Stimulated activated CD8-positive, alpha-beta memory T cell treated with anti-CD3 and anti-CD28 coated beads, Interleukin-15, amount 100 ng/mL, for 1 hour (primary cell): ENCODE measurements at regions not wholly inside any gene's neighbourhood (a gene's known extent, or its start where the extent isn't known, plus 50 kb on each side); places are given as distances from the start of the nearest gene placed in this dataset.
"Not testable (repeated sequence)": the region's sequence is repeated elsewhere in the genome, so short reads cannot be mapped to it uniquely, and the experiment has no call there.

Source experiments
- DNase-seq: peaks from one replicate; pipeline ENCODE4 v3.0.0-alpha.2; 2020; ENCODE audit warnings: low read depth

DNA sequence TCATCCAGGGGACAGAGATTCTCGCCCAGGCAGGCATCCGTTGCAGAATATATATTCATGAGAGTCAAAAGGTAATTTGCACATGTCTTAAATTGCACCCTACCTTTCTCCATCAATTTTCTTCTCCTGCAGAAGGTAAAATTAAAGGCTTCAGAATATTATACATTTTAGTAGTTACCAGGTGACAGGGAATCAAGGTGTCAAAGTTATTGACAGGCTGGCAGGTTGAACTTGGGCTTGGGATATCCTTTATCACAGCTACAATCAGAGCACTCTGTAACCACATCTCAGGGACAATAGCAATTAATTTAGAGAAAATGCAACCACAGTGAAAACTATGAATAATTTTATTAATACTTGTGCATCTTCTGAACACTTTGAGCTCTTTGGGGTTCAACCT is 66.9 kb upstream of the GSC start:
- DNase-seq, result no peak

DNA sequence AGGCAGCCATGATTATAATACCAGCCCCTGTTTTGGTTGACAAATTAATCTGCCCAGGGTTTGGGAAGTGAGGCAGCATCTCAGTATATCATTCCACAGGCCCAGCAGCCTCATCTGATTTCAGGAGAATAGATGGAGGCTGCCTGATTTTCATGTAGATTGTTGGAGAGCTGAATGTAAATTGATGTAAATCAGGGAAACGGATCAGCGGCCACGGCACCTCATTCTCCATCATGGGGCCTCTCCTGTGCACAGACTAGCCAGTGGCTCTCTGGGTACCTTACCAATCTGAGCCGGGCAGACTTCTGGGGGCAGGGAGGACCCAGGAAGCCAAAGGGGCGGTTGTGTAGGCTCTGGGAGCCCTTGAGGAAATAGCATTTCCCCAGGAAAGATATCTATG is 63.7 kb upstream of the GSC start:
- no peak for DNase-seq

DNA sequence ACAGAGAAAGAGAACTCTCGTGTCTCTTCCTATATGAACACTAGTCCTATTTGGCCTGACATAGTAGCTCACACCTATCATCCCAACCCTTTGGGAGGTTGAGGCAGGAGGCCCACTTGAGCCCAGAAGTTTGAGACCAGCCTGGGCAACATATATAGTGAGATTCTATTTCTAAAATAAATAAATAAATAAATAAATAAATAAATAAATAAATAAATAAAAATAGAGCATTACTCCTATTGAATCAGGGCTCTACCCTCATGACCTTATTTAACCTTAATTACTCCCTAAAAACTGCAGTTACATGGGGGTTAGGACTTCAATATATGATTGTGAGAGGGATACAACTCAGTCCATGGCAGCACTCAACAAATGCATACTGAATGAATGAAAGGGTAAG is 61.2 kb upstream of the GSC start:
- DNase-seq, result no peak

DNA sequence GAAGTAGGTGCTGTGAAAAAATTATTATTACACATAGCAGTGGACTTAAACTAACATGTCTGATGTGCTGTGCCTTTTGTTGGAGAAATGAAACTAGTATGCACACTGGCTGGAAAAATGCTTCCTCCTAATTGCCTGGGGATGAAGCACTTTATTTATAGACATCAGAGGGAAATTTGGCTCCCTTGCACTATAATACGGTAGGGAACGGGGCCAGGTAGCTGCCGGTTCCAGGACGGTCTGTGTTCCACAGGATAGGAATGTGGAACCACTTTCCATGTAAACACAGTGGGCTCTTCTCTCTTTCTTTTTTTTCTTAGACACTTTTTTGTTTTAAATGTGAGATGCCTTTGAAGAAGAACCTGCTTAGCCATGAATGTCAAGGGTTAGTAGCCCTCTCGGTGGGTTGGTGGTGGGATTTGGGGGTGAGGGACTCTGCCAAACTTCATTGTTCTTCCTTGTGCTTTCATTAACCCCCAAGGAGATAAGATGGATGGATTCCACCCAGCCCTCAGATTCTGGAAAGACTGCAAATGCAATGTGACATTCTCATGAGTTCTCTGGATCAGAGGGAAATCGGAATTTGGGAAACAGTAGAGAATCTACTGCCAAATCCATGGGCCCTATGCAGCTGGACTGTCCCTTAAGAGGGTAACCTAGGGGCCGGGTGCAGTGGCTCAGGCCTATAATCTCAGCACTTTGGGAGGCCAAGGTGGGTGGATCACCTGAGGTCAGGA is 58.0 kb upstream of the GSC start:
- no peak for DNase-seq

DNA sequence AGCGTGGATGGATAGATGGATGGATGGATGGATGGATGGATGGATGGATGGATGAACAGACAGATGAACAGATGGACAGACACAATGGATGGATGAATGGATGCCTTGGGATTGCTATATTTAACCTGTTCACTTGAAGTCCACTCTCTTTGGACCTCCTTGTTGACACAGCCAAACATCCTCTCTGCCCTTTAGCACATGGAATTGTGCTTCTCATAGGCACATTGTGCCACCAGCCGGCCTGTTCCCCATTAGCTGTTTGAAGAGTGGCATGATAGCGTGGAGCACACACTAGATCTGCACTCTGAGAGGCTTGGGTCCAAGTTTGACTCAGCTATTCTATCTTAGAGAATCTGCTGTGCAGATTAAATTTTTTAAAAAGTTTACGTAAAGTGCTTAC is 56.9 kb upstream of the GSC start:
- no peak for DNase-seq

DNA sequence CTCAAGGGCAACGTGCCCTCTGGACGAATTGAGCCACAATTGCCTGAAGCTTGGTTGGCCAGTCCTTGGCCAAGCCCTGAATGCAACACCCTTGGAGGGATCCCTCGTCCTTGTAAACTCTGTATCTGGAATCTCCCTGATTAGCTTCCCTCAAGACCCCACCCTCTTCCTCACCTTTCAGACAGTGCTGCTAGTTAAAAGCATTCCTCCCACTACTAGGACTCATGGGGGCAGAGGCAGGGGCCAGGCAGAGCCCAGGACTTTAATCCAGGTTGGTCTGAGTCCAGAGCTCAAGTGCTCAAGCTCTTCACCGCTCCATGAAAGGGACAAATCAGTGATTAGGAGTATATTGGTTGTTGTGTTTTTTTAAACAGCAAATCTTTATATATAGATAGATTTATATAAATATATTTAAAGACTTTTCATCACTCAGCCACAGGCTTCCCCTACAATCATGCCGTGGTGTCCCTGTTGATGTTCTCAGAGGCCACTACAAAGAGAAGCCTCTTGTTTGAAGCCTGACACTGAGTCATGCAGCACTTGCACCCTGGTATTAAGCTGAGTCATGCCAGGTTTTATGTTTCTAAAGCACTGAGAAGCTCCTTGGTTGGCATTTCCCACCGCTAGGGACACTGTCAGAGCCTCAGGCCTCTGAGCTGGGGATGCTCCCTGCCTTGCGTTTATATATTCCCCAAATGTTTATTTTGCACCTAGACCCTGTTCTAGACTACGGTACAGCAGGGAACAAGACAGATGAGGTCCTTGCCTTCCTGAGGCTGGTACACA is 53.8 kb upstream of the GSC start:
- DNase-seq, result no peak

DNA sequence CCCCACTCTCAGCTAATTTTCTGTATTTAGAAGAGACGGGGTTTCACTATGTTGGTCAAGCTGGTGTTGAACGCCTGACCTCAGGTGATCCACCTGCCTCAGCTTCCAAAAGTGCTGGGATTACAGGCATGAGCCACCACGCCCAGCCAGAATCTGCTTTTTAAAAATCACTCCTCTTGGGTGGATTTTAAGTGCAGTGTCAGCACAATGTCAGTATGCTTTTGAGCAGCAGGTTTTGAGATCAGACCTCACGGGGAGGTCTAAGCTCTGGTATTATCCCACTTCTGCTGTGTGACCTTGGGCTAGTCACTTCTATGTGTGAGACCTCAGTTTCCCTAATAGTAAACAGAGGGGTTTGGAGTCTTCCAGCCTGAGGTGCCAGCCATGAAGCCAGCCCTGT is 51.8 kb upstream of the GSC start:
- no peak for DNase-seq

DNA sequence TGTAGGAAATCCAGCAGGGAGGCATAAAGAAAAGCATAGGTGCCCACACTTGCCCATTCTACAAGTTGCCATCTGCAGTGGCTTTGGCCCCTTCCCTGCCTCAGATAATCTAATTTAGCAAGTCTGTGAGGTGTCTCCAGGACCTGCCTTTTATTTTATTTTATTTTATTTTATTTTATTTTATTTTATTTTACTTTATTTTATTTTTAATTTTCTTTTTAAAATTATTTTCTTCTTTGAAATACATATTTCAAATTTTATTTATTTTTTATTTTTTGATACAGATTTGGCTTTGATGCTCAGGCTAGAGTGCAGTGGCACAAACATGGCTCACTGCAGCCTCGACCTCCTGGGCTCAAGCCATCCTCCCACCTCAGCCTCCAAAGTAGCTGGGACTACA is 51.0 kb upstream of the GSC start:
- DNase-seq, result not testable (repeated sequence)
